WI38 (cell line): ENCODE measurements at regions not wholly inside any gene's neighbourhood (a gene's known extent, or its start where the extent isn't known, plus 50 kb on each side); places are given as distances from the start of the nearest gene placed in this dataset.
"Not testable (repeated sequence)": the region's sequence is repeated elsewhere in the genome, so short reads cannot be mapped to it uniquely, and the experiment has no call there.

Source experiments
- H3K4me3 ChIP-seq: 2 replicates; pipeline ENCODE4 v1.5.1; 2011; ENCODE audit warnings: low read depth, mild to moderate bottlenecking, control low read depth, low read length

DNA sequence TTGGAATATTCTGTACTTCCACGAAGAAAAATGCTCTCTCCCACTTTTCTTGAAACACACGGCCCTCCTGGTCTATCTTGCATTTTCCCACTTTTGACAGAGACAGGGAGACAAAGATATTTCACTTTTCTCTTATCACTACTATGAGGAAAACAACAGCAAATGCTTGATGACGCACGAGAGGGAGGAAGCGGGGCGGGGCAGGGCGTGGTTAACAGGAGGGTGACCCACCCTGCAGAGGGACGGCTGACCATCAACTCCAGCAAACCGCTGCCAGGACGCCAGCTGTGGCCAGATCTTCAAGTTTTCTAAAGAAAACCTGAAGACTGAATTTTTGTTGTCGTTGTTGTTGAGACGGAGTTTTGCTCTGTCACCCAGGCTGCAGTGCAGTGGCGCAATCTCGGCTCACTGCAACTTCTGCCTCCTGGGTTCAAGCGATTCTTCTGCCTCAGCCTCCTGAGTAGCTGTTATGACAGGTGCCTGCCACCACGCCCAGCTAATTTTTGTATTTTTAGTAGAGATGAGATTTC is 63.8 kb downstream of the NSUN5 start:
- H3K4me3 ChIP-seq = not testable (repeated sequence)

DNA sequence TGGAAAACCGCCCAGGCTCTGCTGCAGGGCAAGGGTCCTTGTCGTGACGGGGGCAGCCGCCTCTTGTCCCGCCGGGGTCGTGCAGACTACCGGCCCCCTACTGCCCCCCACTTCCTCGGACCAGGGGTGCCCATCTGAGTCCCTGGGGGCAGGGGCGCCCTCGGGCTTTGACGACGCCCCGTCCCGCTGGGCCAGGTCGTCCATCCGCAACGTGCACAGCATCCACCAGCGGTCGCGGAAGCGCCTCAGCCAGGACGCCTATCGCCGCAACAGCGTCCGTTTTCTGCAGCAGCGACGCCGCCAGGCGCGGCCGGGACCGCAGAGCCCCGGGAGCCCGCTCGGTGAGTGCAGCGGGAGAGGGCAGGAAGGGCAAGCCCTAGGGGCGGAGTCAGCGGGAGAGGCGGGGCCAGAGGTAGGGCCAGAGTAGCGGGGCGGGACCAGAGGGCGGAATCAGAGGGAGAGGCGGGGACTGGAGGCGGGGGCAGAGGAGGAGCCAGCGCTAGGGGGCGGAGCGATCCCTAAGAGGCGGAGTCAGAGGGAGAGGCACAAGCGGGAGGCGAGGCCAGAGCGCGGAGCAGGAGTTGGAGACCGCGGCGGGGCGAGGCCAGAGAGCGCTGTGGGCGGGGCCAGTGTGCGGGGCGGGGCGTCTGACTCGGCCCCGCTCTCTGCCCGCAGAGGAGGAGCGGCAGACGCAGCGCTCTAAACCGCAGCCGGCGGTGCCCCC is 73.5 kb downstream of the NSUN5 start:
- H3K4me3 ChIP-seq = not testable (repeated sequence)

DNA sequence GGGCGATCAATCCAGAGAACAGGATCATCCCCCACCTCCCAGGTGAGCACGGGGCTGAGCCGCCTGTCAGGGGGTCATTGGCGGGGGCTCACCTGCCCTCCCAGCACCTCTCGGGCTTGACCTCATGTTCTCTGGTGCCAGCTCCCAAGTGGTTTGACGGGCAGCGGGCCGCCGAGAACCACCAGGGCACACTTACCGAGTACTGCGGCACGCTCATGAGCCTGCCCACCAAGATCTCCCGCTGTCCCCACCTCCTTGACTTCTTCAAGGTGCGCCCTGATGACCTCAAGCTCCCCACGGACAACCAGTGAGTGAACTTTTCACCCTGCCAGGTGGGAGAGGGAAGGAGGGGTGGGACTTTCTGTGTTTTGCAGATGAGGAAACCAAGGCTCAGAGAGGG is 82.9 kb downstream of the NSUN5 start:
- not testable (repeated sequence) for H3K4me3 ChIP-seq

DNA sequence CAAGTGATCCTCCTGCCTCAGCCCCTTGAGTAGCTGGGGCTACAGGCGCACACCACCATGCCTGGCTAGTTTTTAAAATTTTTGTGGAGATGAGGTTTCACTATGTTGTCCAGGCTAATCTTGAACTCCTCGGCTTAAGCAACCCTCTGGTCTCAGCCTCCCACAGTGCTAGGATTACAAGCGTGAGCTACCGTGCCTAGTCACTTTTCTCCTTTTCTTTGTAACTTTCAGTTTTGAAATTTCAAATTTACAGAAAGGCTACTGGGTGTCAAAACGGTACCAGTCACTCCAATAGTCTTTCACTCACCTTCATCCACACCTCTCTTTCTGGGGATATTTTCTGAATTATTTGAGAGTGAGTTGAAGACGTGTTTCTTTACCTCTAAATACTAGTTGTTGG is 86.9 kb downstream of the NSUN5 start:
- H3K4me3 ChIP-seq = not testable (repeated sequence)

DNA sequence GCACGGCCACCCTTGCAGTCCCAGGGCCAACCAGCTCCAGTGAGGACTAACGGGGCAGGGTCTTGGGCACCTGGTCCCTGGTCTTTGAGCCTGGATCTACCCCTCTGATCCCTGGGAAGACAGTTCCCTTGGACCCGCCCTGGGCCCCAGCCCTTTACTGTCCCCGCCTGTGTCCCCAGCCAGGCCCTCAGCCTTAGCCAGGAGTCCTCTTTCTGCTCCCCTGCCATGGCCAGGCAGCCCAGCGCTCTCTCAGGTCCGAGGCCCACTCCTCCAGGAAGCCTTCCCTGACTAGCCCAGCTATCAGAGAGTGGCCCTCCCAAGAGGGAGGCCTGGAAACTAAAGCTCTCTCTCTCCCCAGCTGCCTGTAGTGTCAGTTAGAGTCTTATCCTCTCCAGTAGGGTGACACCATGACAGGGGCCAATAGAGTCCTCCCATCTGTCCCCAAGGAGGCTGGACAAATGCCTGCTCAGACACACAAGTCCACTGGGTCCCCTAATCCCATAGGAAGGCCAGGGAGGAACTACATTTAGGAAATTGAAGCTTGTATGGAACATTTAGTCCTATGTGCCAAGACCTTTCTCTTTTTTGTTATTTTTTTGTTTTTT is 87.8 kb downstream of the NSUN5 start:
- H3K4me3 ChIP-seq = not testable (repeated sequence)

DNA sequence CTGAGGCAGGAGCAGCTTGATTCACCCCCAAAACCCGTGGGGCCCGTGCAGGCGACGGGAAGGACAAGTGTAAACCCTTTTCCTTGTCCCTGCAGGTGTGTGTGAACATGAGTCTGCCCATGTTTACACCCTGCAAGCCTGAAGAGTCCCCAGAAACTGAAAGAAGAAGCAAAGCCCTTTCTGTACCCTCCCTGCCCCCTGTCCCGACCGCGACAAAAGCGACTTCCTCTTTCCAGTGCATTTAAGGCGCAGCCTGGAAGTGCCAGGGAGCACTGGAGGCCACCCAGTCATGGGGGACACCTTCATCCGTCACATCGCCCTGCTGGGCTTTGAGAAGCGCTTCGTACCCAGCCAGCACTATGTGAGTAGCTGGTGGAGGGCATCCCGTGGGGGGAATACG is 88.3 kb downstream of the NSUN5 start:
- not testable (repeated sequence) for H3K4me3 ChIP-seq

DNA sequence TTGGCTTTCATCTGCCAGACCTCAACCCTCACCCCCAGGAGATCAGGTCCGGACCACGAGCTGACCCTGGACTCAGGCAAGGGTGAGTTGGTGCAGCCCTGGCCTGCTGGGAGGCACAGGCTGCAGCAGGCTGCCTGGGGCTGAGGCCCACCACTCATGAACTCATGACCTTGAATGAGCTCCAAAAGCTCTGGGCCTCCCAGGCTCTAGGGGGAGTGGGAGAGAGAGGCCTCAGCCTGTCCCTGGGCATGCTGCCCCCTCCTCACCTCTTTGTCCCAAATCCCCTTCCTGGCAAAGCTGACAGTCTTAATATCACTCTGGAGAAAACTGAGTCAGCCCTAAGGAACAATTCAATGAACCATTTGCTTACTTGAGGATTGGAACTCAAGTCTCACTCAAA is 89.8 kb downstream of the NSUN5 start:
- not testable (repeated sequence) for H3K4me3 ChIP-seq

DNA sequence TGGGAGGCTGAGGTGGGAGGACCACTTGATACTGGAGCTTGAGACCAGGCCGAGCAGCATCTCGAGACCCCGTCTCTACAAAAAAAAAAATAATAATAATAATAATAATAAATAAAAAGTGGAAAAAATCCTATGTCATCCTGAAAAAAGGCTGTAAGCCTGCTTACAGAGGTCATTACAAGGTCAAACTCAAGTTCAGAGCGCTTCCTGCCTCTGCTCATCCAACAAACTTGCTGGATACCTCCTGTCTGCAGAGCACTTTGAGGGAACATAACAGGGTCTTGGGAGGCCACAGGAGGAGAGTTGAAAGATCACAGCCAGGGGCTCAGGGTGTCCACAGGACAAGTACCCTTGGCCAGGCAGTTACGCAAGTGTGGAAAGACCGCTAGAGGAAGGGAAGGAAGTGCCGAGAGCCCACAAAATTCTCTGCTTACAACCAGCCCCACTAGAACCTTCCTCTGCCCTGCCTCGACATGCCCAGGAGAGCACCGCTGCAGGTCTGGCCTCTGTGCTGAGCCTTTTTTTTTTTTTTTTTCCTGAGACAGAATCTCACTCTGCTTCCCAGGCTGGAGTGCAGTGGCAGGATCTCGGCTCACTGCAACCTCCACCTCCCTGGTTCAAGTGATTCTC is 92.5 kb downstream of the NSUN5 start:
- H3K4me3 ChIP-seq = not testable (repeated sequence)

DNA sequence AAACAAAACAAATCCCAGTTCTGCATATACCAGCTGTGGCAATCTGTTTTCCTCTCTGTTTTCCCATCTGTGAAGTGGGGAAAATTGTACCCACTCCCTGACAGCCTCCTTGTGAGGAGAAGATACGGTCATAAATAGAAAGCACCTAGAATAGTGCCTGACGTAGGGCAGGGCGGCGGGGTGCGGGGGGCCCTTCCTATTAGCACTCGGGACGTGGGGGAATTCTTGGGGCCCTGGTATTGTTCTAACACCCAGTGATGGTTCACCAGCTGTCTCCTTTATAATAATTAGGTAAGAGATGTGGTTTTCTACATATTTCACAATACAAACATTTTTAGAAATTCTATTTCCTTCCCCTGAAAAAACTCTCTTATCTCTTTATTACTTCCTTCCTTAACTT is 93.4 kb downstream of the NSUN5 start:
- not testable (repeated sequence) for H3K4me3 ChIP-seq

DNA sequence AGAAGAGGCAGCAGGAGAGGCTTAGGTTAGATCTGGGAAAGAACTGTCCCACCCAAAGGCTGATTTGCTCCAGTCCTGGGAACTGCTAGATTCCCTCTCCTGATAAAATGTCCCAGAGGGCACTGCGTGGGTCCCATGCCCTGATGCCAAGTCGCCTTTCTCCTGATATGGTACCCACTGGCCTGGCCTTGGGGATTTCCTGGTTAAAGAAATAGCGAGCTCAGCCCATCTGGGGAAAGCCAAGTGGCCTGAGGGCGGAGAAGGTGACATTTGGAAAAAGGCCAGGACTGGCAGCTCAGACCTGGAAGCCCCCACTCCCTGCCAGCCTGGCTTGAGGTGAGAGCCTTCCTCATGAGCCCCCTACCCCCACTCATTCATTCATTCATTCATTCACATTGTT is 94.2 kb downstream of the NSUN5 start:
- not testable (repeated sequence) for H3K4me3 ChIP-seq

DNA sequence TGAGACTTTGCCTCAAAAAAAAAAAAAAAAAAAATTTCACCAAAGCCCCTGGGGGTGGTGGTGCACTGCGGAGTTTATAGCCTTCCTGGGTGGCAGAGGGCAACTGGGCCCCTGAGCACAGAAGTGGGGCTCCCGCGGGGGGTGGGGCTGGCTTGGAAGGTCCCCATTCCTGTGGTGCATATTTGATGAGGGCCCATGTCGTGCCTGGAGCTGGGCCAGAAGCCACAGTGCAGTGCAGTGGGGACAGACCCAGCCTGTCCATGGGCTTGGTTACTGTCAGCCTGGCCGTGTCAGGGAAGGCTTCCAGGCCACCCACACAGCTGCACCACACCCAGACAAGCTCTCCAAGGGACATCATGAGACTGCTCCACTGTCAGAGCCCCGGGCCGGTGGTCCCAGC is 95.5 kb downstream of the NSUN5 start:
- H3K4me3 ChIP-seq = not testable (repeated sequence)

DNA sequence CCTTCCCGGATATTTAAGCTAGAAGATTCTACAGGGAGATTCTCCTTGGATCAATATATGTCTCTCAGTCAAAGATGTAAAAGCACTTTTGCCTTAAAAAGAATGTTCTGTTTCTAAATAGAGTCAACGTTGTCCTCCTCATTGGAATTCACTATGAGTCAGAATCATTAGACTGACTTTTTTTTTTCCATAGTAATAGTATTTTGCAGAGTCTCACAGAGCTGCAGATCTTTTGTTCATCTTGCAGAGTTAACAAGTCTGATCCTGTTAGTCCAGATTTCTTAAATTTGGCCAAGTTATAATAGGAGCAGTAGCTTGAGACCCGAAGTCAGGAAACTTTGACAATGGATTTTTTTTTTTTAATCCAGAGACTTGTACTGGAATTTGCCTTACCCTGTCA is 103.0 kb downstream of the NSUN5 start:
- not testable (repeated sequence) for H3K4me3 ChIP-seq

DNA sequence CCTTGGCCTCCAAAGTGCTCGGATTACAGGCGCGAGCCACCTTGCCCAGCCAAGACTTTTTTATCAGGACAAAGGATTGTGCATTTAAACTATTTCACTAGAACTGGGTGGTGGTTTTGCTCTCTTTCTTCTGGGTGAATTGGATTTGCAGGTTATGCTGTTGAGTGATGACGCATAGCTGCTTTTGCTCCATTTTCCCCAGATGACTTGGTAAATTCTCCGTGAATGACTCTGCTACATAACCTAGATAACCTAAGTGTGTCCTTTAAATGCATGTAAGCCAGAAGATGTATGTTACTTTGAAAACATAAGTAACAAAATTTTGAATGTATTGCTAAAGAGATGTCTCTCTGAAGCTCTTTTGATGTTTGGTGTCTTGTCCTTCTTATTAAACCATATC is 103.7 kb downstream of the NSUN5 start:
- H3K4me3 ChIP-seq = not testable (repeated sequence)

DNA sequence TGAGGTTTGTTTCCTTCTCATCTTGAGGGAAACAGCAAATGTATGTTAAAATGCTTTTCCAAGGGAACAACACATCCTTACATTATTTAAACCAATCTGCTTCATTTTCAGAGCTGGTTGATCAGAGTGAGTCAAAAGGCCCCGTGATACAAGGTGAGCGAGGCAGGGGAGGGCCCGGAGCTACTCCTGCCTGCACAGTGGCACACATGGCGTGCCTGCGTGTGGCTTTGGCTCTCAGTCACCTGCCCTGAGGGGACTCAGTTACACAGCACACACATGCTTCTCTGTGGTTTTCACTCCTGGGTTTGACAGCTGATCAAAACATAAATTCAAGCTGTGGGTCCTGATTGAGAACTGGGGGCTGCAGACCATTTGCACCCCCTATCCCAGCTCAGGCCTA is 105.3 kb downstream of the NSUN5 start:
- not testable (repeated sequence) for H3K4me3 ChIP-seq

DNA sequence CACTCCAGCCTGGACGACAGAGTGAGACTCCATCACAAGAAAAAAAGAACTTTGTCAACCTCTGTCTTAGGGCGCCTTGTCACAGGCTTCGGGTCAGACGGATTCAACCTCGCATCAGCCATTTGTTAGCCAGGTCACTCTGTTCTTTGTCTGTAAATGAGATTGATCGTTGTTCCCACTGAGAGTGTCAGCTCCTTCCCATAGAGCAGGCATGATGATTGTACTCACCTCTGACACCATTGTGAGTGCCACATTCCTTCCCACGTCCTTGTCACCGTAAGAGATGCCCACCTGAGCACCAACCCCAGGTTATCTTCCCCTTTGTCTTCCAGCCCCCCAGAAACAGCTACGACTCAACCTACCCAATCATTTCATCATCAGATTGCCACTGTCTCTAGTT is 107.4 kb downstream of the NSUN5 start:
- H3K4me3 ChIP-seq = not testable (repeated sequence)

DNA sequence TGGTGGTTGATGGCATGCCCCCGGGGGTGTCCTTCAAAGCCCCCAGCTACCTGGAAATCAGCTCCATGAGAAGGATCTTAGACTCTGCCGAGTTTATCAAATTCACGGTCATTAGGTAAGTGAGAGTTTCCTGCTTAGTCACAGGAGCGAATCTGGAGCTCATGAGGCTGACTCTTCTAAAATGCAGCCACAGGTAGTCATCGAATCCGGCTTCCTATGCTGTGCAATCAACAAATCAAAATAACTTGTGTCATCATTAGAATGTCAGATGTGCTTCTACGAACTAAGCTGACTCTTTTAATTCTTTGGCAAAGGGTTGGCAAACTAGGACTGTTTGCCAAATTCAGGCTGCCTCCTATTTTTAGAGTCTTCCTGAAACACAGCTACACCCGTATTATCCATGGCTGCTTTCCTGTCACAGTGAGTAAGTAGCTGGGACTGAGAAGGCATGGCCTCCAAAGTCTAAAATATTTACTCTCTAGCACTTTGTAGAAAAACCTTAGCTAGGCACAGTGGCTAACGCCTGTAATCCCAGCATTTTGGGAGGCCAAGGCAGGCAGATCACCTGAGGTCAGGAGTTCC is 108.0 kb downstream of the NSUN5 start:
- H3K4me3 ChIP-seq = not testable (repeated sequence)

DNA sequence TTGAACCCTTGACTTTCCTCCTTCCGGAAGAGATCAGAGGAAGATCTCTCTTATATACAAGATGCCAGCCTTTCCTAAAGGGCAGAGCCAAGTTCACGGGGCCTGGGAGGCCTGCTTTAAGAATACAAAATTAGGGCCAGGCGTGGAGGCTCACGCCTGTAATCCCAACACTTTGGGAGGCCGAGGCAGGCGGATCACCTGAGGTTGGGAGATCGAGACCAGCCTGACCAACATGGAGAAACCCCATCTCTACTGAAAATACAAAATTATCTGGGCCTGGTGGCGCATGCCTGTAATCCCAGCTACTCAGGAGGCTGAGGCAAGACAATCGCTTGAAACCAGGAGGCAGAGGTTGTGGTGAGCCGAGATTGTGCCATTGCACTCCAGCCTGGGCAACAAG is 108.2 kb upstream of the SPDYE9 start:
- H3K4me3 ChIP-seq = not testable (repeated sequence)

DNA sequence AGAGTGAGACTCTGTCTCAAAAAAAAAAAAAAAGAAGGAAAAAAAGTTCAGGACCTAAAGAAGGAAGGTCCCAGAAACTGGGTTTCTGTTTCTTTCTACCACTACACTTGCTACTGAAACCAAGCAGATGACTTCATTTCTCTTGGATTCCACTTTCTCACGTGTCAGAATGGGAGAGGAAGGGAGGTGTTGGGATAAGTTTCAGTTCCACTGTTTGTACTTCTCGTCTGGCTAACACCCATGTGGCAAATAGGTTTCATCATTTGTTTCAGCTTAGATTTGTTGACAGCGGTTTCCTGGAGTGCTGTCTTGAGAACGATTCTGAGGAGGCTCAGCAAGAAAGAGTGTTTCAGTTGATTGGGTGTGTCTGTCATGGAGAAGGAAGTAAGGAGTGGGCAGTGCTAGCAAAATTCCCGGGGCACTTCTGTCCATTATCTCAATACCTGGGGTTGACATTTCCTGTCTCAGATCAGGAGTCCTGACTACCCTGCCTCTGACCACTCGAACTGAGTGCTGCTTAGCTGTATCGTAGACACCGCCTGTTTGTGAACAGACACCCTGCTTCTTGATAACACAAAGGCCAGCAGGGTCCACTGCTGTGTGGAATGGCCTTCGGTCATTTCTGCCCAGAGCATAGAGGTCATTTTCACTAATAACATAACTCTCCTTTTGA is 104.8 kb upstream of the SPDYE9 start:
- not testable (repeated sequence) for H3K4me3 ChIP-seq

DNA sequence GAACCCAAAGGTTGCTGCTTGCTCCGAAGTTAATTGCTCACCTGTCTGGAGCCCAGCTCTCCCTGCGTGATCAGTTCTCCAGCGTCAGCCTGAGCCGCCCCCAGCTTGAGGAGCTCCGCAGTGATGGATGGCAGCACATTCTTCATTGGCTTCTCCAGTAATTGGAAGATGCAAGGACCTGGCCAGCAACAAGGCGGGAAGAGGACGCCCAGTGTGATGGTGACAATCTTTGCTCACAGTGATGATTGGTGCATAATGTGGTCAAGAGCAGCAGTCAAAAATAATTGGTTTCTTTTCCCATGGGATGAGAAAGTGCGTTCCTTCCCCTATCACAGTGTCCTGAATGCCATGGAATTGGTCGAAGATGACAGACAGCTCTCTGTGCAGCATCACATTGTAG is 102.4 kb upstream of the SPDYE9 start:
- not testable (repeated sequence) for H3K4me3 ChIP-seq

DNA sequence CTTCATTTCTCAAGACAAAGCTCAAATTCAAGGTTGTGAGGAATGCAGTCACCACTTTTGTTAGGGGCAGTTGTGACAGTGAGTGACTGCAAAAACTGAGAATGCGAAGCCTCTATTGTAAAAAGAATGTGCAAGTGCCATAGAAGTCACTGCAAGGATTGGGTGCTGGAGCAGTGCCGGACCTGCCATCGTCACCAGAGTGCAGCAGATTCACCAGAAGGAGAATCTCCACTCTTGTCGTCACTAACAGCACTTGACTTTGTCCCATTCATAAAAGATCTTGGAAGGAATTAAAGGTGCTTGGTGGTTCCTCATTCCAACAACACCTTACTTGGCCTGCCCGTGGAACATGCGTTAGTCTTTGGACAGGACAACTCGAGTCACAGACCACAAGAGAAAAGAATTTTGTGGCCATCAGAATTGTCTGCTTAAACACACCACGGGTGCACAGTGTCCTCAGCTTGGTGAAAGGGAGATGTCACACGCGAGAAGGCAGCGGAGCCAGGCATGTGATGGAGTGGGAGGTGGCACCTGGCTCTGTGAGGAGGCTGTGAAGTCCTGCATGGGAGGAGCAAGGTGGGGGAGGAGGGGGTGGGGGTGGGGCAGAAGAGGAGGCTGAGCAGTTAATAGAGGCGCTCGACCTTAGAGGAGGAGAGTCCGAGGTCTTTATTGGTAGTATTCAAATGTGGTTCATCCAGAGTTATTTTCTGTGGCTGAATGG is 100.9 kb upstream of the SPDYE9 start:
- not testable (repeated sequence) for H3K4me3 ChIP-seq
